GM18502 (cell line): ENCODE measurements at regions not wholly inside any gene's neighbourhood (a gene's known extent, or its start where the extent isn't known, plus 50 kb on each side); places are given as distances from the start of the nearest gene placed in this dataset.
A peak's percentile ranks its signal among the peaks of the same experiment; 100 is the strongest.

Source experiments
- ATAC-seq: cut with Tn5 transposase; IDR thresholded peaks from one replicate; pipeline ENCODE4 v1.9.1; 2021; ENCODE audit warnings: mild to moderate bottlenecking; ENCODE audit not compliant: unreplicated experiment, poor library complexity

DNA sequence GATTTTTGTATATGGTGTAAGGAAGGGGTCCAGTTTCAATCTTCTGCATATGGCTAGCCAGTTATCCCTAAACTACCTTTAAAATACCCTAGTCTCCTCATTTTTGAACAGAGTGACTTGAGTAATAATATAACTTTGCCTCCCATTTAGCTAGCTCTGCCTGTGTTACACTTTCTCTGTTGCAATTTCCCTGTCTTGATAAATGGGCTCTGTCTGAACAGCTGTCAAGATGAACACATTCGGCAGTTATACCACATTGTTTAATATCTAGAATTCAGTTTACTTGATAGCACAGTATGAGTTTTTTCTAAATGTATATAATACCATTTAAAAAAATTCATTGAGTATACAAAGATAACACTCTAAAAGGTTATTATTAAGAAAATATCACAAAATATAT lies 562.9 kb upstream of the FTMT start:
- no peak for ATAC-seq

DNA sequence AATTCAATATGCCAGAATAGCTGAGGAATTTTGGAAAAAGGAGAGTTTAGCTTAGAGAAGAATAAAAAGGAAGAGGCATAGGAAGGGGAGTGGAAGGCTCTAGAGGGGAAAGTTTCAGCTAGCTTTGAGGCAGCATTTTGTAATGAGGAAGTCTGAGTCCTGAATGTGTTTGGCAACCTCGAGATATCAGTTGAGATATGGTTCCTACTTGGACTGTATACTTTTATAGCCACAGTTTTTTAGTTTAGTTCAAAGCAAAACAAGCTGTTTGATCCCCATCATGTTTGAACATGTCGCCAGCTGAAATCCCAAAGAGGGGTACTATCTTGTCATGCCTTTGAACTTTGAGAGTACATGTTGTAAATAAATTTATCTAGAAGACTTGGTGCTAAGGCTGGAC lies 559.0 kb upstream of the FTMT start:
- ATAC-seq = no peak

DNA sequence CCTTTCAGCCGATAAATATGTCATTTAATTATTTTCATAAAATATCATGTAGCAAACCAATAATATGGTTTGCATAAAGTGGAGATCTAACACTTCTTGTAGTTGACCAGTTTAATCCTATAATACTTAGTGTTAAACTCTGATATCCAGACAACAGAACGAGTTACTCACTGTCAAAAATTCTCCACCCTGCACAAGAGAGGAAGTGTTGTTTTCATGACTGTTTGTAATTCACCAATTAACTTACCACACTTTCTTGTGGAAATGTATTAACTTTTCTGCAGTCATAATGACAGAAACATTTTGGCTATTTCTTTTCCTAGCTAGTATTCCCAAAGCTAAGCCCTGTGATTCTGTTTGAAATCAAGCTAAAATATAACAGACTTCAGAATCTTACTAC lies 555.3 kb upstream of the FTMT start:
- ATAC-seq = no peak

DNA sequence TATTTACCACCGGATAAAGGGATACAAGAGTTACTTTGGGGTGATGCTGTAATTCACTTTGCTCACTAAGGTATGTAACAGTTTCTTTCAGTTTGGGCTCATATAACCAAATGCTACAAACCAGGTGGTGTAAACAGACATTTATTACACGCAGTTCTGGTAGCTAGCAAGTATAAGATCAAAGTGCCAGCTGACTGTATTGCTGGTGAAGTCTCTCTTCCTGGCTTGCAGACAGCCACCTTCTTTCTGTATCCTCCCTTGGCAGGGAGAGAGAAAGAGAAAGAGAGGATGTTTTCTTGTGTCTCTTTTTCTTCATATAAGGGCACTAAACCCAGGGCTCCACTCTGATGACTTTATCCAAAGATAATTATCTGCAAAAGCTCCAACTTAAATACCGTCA lies 552.5 kb upstream of the FTMT start:
- no peak for ATAC-seq

DNA sequence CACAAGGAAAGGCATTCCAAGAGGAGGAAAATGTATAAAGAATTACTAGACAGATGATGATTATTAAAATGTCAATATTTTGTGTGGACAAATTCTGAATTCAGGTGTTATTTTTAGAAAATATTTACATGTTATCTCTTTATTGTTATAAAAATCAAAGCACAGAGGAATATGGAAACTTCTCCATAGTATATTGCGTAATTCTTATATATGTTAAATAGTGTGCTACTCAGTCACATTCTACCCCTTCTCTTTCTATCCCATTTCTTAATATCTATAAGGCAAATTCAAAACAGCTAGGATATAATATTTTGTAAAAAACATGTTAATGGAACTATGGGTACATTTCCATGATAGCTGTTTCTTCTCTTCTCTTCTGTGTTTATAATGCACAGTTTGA lies 546.8 kb upstream of the FTMT start:
- ATAC-seq = no peak

DNA sequence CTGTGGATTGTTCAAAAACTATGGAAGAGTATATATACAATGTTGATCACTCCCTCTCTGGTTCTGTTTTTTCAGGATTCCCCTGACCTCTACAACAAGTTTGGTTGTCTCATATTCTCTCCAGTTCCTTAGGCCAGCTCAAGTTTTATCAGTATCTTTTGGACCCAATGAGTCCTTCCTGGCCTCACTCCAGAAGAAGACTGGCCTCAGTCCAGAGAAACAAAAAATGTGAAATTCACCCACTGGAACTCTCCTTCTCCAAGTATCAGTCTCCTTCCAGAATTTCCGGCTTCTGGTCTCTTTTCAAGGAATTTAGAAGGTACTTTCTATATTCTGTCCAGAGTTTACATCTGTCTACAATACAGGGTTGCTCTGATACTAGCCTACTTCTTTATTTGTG lies 537.8 kb upstream of the FTMT start:
- ATAC-seq = no peak

DNA sequence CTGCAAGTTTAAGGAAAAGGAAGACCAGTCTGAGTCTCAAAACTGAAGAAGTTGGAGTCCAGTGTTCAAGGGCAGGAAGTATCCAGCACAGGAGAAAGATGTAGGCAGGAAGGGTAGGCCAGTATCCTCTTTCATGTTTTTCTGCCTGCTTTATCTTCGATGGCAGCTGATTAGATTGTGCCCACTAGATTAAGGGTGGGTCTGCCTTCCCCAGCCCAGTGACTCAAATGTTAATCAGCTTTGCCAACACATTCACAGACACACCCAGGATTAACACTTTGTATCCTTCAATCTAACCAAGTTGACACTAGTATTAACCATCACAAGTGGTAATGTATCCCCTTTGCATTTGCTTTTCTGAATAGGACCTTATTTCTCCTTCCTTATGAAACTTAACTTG lies 535.9 kb upstream of the FTMT start:
- ATAC-seq = no peak

DNA sequence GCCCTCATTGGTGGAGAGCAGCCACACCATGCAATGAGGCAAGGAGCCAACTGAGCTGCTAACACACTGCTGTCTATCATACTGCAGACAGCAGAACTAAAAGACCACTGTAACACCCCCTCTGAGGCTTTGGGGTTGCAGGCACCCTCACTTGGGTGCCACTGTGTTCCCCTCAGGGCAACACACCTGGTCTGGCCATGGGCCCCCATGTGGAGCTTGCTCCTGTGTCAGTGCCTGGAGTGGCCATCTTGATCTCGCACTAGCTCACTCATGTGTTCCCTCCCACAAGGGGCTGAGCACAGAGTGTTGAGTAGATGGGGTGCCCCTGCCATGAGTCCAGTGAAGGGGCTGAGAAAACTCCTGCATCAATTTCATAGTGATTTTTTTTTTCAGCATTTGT lies 532.4 kb upstream of the FTMT start:
- ATAC-seq = no peak

DNA sequence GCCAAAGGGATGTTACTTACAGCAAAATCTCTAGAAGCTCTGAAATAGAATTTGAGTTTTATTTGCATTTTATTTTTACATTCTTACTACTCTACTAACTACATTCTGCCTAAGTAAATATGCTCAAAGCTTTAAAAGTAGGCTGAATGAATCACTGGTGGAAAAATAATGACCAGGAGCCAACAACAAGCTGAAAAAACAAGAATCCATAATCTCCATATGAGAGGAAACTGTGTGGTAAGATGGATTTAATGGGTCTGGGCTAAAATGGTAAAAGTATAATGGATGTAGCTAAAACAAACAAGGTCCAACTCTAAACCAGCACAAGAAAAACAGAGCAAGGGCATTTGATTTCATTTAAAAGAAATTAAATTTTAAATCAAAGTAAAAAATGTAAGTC lies 525.8 kb upstream of the FTMT start:
- no peak for ATAC-seq

DNA sequence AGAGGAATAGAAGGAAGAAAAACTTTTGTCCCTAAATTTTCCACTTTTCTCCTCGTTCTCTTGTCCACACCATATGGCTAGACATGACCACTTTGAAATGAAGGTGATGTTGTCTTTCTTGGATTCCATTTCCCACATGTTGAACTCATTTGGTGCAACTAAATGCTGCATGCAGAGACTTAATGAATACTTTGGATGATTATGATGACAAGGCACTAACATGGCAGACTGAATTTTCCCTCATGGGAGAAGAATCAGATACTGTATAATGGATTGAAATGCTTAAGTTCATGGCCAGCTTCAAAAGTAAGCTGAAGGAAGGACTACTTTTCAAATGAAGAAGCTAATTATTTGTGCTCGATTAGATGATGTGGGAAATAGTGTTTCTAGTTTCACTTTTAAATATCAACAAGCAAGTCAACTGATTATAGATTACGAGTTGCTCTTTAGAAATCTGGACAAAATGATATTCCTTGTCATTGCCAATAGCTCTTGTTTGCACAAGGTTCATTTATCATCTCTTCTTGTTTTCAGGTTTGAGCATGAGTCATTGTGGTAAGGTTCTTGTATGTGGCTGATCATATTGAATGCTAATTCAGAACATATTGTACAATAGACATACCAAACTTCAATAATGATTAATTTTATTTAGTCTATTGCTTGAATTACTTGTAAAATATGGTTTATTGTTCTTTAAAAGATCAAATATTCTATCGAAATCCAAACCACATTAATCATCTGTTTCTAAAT lies 501.3 kb upstream of the FTMT start:
- no peak for ATAC-seq

DNA sequence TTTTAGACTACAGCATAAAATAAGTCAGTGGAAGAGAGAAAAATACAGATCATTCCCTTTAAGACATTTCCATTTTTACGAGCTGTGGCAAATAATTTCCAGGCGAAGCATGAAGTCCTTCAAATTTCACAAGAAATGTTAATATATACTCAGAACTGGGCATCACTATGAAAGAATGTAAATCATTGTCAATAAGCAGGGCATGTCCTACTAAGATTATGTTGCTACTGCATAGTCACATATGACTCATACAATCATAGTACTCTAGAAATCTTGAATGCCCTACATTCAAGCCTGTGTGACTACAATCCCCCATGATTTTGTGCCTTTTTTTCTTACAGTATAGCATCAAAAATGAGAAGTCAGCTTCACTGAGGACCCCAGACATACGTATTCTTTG lies 485.2 kb upstream of the FTMT start:
- no peak for ATAC-seq

DNA sequence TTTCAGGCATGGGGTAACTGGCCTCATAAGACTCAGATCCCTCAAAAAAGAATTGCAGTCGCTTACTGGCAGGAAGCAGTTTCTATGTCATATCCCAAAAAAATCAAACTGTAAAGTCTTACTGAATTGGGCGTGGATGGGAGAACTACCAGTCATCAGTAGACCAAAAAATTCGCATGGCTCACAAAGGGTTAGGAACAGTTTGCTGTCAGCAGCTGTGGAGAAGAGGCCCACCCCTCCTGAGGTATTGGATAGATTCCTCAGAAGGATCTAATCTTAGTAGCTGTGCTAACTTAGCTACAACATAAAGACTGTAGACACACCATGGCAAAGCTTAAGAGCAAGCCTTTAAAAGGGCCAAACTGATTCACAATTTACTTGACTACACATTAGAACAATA lies 478.3 kb upstream of the FTMT start:
- ATAC-seq = no peak

DNA sequence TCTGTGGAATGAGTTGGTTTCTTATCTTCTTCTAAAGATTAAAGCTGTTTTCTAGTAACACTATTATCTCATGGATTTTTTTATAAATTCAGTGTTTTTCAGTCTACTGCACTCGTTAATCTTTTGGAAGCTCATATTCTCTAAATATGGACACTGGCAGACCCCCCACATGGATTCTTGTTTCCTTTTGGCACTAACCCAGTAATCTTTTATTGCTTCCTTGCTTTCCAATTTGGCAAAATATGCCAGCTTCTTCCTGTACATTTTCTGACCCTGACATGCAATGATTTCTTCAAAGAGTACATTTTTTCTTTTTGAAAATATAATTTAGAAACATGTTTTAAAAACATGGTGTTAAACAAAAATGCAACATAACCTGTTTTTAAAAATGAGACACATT lies 474.2 kb upstream of the FTMT start:
- no peak for ATAC-seq

DNA sequence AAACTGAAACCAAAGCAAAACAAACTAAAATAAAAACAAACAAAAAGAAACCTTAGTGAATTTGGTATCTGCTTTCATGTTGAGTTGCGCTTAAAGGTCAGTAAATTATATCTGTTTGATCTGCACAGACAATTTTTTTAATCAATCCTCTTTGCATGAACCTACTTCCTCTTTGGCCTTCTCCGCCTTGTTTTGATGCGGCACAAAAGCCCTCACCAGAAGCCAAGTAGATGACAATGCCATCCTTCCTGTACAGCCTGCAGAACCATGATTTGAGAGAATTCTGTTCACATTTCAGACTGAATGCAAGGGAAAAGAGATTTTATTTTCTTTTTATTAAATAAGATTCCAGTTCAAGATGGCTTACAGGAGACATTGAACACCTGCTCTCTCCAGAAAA lies 473.6 kb upstream of the FTMT start:
- no peak for ATAC-seq

DNA sequence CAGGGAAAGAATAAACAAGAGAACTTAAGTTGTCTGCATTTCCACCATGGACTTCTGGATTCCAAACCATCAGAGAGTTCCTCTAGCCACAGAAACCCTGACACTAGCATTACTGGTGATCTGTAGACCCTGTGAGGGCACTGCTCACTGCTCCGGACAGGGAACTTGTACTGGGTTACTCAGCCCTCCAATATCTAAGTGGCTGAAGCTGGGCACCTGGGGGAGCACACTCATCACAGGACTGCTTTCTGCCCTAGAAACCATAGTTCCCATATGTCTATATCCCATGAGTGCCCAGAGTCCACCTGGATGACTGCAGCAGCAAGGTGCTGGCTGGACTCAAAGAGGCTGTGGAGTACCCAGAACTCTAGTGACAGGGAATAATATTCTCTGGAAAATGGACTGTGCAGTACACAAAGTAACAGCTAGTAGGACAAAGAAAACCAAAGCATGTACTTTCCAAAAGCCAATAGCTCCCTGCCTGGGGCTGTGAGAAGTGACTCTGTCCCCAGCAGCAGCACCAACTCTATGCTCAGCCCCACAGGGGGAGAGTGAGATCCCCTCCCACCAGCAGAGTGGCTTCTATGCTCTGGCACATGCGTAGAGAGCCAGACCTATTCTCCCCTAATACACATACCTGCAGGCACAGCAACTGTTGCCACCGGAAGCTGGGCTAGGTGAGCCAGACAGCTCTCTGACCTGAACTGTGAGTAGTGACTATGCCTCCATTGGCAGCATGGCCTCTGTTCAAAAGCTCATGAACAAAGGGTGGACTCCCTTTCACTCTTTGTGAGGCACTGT lies 472.9 kb upstream of the FTMT start:
- no peak for ATAC-seq

DNA sequence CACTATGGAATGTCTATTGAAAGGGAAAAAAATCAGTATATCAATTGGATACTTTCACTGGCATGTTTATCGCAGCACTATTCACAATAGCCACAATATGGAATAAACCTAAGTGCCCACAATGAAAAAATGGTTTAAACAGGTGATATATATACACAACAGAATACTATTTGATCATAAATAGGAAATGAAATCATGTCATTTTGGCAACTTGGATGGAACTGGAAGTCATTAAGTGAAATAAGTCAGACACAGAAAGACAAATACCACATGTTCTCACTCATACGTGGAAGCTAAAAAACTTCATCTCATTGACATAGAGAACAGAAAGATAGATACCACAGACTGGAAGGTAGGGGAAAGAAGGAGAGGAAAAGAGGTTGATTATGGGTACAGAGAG lies 471.6 kb upstream of the FTMT start:
- no peak for ATAC-seq

DNA sequence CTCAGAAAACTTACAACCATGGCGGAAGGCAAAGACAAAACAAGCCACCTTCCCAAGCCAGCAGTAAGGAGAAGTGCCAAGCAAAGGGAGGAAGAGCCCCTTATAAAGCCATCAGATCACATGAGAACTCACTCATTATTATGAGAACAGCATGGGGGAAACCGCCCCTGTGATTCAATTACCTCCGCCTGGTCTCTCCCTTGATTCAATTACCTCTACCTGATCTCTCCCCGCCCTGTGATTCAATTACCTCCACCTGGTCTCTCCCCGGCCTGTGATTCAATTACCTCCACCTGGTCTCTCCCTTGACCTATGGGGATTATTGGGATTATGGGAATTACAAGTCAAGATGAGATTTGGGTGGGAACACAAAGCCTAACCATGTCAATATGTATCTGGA lies 467.3 kb upstream of the FTMT start:
- no peak for ATAC-seq

DNA sequence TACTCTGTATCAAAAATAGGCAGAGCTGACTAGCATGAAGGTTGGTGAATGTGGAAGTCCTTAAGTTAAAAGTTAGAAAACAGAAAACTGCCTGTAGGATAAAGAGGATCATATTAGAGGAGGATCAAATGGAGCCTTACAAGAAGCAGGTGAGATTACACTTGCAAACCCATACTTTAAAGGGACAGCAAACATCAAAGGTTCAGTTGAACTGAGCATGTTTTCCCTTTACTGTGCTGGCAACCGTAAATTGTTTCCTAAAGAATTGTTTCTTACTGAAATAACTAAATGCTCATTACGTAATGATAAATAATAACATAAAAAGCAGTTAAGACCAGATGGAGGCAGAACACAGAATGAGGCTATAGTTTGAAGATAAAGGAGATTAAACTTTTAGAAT lies 465.3 kb upstream of the FTMT start:
- ATAC-seq = no peak

DNA sequence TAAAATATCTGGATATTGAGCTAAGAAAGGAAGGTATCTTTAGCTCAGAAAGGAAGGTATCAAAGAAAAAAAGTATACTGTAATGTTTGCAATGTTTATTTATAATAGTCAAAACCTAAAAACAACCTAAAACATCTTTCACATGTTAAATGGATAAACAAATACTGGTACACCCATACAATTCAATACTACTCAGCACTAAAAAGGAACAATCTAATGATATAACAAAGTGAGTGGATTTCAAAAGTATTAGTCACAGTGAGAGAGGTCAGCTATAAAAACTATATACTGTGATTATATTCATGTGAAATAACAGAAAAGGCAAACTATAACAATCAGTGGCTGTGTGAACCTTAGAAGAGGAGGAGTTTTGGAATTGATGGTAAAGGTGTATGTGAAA lies 455.0 kb upstream of the FTMT start:
- no peak for ATAC-seq

DNA sequence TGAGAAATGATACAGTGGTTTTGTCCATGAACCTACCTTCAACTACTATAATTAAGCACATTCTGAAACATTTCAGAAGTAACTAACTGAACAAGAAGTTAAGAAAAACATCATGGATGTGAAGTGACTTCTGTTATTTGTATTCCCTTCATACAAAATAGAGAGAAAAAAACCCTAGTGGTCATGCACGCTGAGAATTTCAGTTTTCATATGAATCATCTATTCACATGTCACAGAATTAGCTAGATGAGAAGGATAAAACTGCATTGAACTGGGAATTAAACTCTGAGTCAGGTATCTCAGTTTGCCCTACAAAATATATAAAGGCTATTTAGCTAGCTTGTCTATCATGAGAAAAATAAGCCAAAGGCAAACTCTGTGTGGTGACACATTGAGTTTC lies 451.8 kb upstream of the FTMT start:
- ATAC-seq = peak; percentile 90

DNA sequence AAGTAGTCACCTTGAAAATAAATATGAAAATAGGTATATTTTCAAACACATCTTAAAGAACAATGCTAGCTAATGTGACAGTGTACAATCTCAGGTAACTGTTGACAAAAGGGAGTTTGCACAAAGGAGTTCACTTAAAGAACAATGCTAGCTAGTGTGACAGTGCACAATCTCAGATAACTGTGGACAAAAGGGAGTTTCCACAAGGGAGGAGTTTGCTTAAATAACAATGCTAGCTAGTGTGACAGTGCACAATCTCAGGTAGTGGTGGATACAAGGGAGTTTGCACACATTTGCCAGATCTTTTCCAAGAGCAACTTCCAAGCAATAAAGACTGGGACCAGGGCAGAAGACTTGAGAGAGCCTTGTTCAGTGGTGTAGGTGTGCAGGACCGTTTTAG lies 442.9 kb upstream of the FTMT start:
- ATAC-seq = peak; percentile 48

DNA sequence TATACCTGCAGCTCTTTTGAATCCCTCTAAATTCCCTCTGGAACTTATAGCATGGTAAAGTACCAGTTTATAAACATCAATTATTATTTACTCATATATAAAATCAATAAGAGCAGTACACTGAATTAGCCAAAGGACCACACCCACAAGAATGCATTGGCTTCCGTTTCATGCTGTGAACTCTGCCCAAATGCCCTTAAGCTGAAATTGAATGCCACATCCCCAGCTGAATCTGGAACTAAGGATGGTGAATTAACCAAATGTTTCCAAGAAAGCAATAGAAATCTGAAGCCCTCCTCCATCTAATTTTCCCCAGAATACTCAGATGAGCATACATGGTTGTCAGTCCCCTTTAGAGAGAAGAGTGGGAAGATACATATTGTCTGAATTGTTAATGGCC lies 436.4 kb upstream of the FTMT start:
- no peak for ATAC-seq
